GM23248 (cell line): ENCODE measurements at regions not wholly inside any gene's neighbourhood (a gene's known extent, or its start where the extent isn't known, plus 50 kb on each side); places are given as distances from the start of the nearest gene placed in this dataset.

Experiments used
- DNase-seq: peaks from one replicate; pipeline ENCODE4 v3.0.0-alpha.2; 2015
- H2AFZ ChIP-seq: fragments of 200-600 bp; sonication (generic); 2 replicates; pipeline ENCODE4 v1.6.1; 2016; ENCODE audit warnings: antibody characterized with exemption
- H3F3A ChIP-seq: fragments of 200-600 bp; sonication (generic); 2 replicates; pipeline ENCODE4 v1.6.1; 2016; ENCODE audit warnings: mild to moderate bottlenecking, antibody characterized with exemption, mixed run types; ENCODE audit not compliant: insufficient read depth
- H3K27ac ChIP-seq: fragments of 200-600 bp; sonication (generic); 2 replicates; pipeline ENCODE4 v1.5.1; 2016; ENCODE audit warnings: mild to moderate bottlenecking
- H3K27me3 ChIP-seq: fragments of 200-600 bp; sonication (generic); replicated peaks from 2 replicates; pipeline ENCODE4 v1.6.1; 2016; ENCODE audit warnings: mild to moderate bottlenecking; ENCODE audit not compliant: insufficient read depth
- H3K36me3 ChIP-seq: fragments of 200-600 bp; sonication (generic); 2 replicates; pipeline ENCODE4 v1.6.1; 2016; ENCODE audit warnings: low read depth, mild to moderate bottlenecking
- H3K4me1 ChIP-seq: fragments of 200-600 bp; sonication (generic); 2 replicates; pipeline ENCODE4 v1.6.1; 2016; ENCODE audit warnings: mild to moderate bottlenecking; ENCODE audit not compliant: insufficient read depth
- H3K4me2 ChIP-seq: fragments of 200-600 bp; sonication (generic); one replicate; pipeline ENCODE4 v1.6.1; 2016; ENCODE audit warnings: mild to moderate bottlenecking; ENCODE audit not compliant: unreplicated experiment
- H3K4me3 ChIP-seq: fragments of 200-600 bp; sonication (generic); 2 replicates; pipeline ENCODE4 v1.5.1; 2016; ENCODE audit warnings: mild to moderate bottlenecking
- H3K79me2 ChIP-seq: fragments of 200-600 bp; sonication (generic); 2 replicates; pipeline ENCODE4 v1.6.1; 2016; ENCODE audit warnings: mild to moderate bottlenecking; ENCODE audit not compliant: insufficient read depth
- H3K9ac ChIP-seq: fragments of 200-600 bp; sonication (generic); 2 replicates; pipeline ENCODE4 v1.6.1; 2016; ENCODE audit warnings: mild to moderate bottlenecking
- H3K9me2 ChIP-seq: fragments of 200-600 bp; sonication (generic); 2 replicates; pipeline ENCODE4 v1.6.1; 2016; ENCODE audit warnings: mixed run types, mild to moderate bottlenecking, moderate library complexity; ENCODE audit not compliant: insufficient read depth
- H3K9me3 ChIP-seq: fragments of 200-600 bp; sonication (generic); one replicate; pipeline ENCODE4 v1.6.1; 2017; ENCODE audit warnings: low read depth
- H4K20me1 ChIP-seq: fragments of 200-600 bp; sonication (generic); 2 replicates; pipeline ENCODE4 v1.6.0; 2016; ENCODE audit not compliant: insufficient read depth
- EZH2 ChIP-seq: fragments of 200-600 bp; sonication (generic); IDR thresholded peaks from 2 replicates; pipeline ENCODE4 v1.6.1; 2018; ENCODE audit warnings: antibody characterized with exemption, mild to moderate bottlenecking; ENCODE audit not compliant: insufficient read depth, poor library complexity, severe bottlenecking
- EZH2phosphoT487 ChIP-seq: fragments of 200-600 bp; sonication (generic); IDR thresholded peaks from 2 replicates; pipeline ENCODE4 v1.6.1; 2018; ENCODE audit warnings: antibody characterized with exemption, moderate library complexity, mild to moderate bottlenecking, low read depth; ENCODE audit not compliant: insufficient read depth
- WGBS, 2 experiments: methylation state at CpG; one replicate each; pipeline ENCODE4 v1.1.6; 2015 to 2017; ENCODE audit warnings: low lambda C conversion rate in 2 of 2, low coverage in 1 of 2; ENCODE audit errors: missing lambda C conversion rate in 2 of 2; 5-methylcytosine and 5-hydroxymethylcytosine counted together
- in situ Hi-C: fragments of 300-500 bp; cut with MboI; formaldehyde crosslinking; loops from 2 replicates; pipeline ENCODE4 v1.15.0; 2020

- no peak overlapping the region for H3K4me2 ChIP-seq
- WGBS, 2 experiments, result 50 to 52% methylated on average over 15 of the region's 15 CpGs
- no peaks in the 10 kb centered on the region for H4K20me1 ChIP-seq
- TF ChIP-seq EZH2, result no peak
- no peak for TF ChIP-seq EZH2phosphoT487
- H3K27ac ChIP-seq, result no peak overlapping the region
- no peaks in the 10 kb centered on the region for H3K9me3 ChIP-seq
- no peaks in the 10 kb centered on the region for H3K4me1 ChIP-seq
- no peak overlapping the region for H3K4me3 ChIP-seq
- DNase-seq, result no peak
- in situ Hi-C loops, result no loop called here
- H2AFZ ChIP-seq, result no peak overlapping the region
- no peak overlapping the region for H3K9ac ChIP-seq
- no peaks in the 10 kb centered on the region for H3F3A ChIP-seq
- no peaks in the 10 kb centered on the region for H3K9me2 ChIP-seq
- H3K27me3 ChIP-seq, result 0 out of 2 replicates have a peak, but pooled peaks cover 12% of the 10 kb centered on the region
- H3K36me3 ChIP-seq, result no peaks in the 10 kb centered on the region
- no peaks in the 10 kb centered on the region for H3K79me2 ChIP-seq
Measured at GRCh38 chr13:89740994-89741685, 1606.3 kb upstream of the MIR17HG start.

- Histone ChIP-seq H3K9ac (no peak overlapping the region), H3K4me1 (no peaks in the 10 kb centered on the region), H3K4me3 (no peak overlapping the region), H3K79me2 (no peaks in the 10 kb centered on the region), H3K4me2 (no peak overlapping the region), H3K27me3 (0 out of 2 replicates have a peak, but pooled peaks cover 4% of the 10 kb centered on the region), H3K9me2 (no peaks in the 10 kb centered on the region), H2AFZ (no peak overlapping the region), H3K27ac (no peak overlapping the region), H3K36me3 (no peaks in the 10 kb centered on the region), H3F3A (no peaks in the 10 kb centered on the region), H4K20me1 (no peaks in the 10 kb centered on the region), H3K9me3 (no peaks in the 10 kb centered on the region)
- TF ChIP-seq EZH2 (no peak), EZH2phosphoT487 (no peak)
- DNase-seq, result no peak
- WGBS, 2 experiments, result 2 to 5% methylated on average over 2 of the region's 2 CpGs
- in situ Hi-C loops, result no loop called here
Measured at GRCh38 chr13:89746554-89746953, 1600.9 kb upstream of the MIR17HG start.

GRCh38 chr13:89748716-89749115 is 1598.8 kb upstream of the MIR17HG start:
- no peak for TF ChIP-seq EZH2phosphoT487
- no peak for TF ChIP-seq EZH2
- Histone ChIP-seq H4K20me1 (no peaks in the 10 kb centered on the region), H3K79me2 (no peaks in the 10 kb centered on the region), H3K4me1 (no peaks in the 10 kb centered on the region), H2AFZ (no peak overlapping the region), H3K4me2 (no peak overlapping the region), H3K27ac (no peak overlapping the region), H3K9me2 (no peaks in the 10 kb centered on the region), H3K4me3 (no peak overlapping the region), H3F3A (no peaks in the 10 kb centered on the region), H3K9me3 (no peaks in the 10 kb centered on the region), H3K36me3 (no peaks in the 10 kb centered on the region), H3K27me3 (no peaks in the 10 kb centered on the region), H3K9ac (no peak overlapping the region)
- 62 to 65% methylated on average over 2 of the region's 2 CpGs for WGBS, 2 experiments
- in situ Hi-C loops, result no loop called here
- DNase-seq, result no peak

- no peaks in the 10 kb centered on the region for H3F3A ChIP-seq
- H3K36me3 ChIP-seq, result no peaks in the 10 kb centered on the region
- no peaks in the 10 kb centered on the region for H3K9me2 ChIP-seq
- no peak overlapping the region for H3K4me3 ChIP-seq
- H3K9me3 ChIP-seq, result no peaks in the 10 kb centered on the region
- in situ Hi-C loops, result no loop called here
- H3K27ac ChIP-seq, result no peak overlapping the region
- no peaks in the 10 kb centered on the region for H3K79me2 ChIP-seq
- no peak for DNase-seq
- H4K20me1 ChIP-seq, result no peaks in the 10 kb centered on the region
- H2AFZ ChIP-seq, result no peak overlapping the region
- H3K27me3 ChIP-seq, result no peaks in the 10 kb centered on the region
- no peaks in the 10 kb centered on the region for H3K4me1 ChIP-seq
- TF ChIP-seq EZH2phosphoT487, result no peak
- TF ChIP-seq EZH2, result no peak
- H3K4me2 ChIP-seq, result no peak overlapping the region
- H3K9ac ChIP-seq, result no peak overlapping the region
Measured at GRCh38 chr13:89749888-89750287, 1597.6 kb upstream of the MIR17HG start.

- no peaks in the 10 kb centered on the region for H3F3A ChIP-seq
- 30 to 37% methylated on average over 3 of the region's 3 CpGs for WGBS, 2 experiments
- in situ Hi-C loops, result no loop called here
- H3K4me1 ChIP-seq, result no peaks in the 10 kb centered on the region
- no peak overlapping the region for H3K4me3 ChIP-seq
- no peaks in the 10 kb centered on the region for H3K9me2 ChIP-seq
- DNase-seq, result no peak
- H3K27me3 ChIP-seq, result no peaks in the 10 kb centered on the region
- no peaks in the 10 kb centered on the region for H3K9me3 ChIP-seq
- no peak overlapping the region for H2AFZ ChIP-seq
- H4K20me1 ChIP-seq, result no peaks in the 10 kb centered on the region
- H3K79me2 ChIP-seq, result no peaks in the 10 kb centered on the region
- H3K27ac ChIP-seq, result no peak overlapping the region
- no peak overlapping the region for H3K4me2 ChIP-seq
- H3K36me3 ChIP-seq, result no peaks in the 10 kb centered on the region
- no peak overlapping the region for H3K9ac ChIP-seq
- TF ChIP-seq EZH2phosphoT487, result no peak
- TF ChIP-seq EZH2, result no peak
Measured at GRCh38 chr13:89750371-89750770, 1597.1 kb upstream of the MIR17HG start.
